H9 (cell line): ENCODE measurements at regions not wholly inside any gene's neighbourhood (a gene's known extent, or its start where the extent isn't known, plus 50 kb on each side); places are given as distances from the start of the nearest gene placed in this dataset.

Experiments used
- DNase-seq: peaks from one replicate; pipeline ENCODE4 v3.0.0-alpha.2; 2017
- H2AFZ ChIP-seq: one replicate; pipeline ENCODE4 v1.6.1; 2013; ENCODE audit warnings: mild to moderate bottlenecking, low read length, control low read depth, moderate library complexity
- H2AK5ac ChIP-seq: 2 replicates; pipeline ENCODE4 v1.6.1; 2013; ENCODE audit warnings: low read length, control low read depth, mixed read lengths; ENCODE audit not compliant: insufficient read length
- H2BK120ac ChIP-seq: one replicate; pipeline ENCODE4 v1.6.1; 2013; ENCODE audit warnings: low read depth, mild to moderate bottlenecking, low read length, control low read depth, inconsistent platforms; ENCODE audit not compliant: poor library complexity, severe bottlenecking
- H2BK12ac ChIP-seq: 2 replicates; pipeline ENCODE4 v1.6.1; 2013; ENCODE audit warnings: low read length, control low read depth, mixed read lengths, low read depth; ENCODE audit not compliant: insufficient read length
- H2BK15ac ChIP-seq: 2 replicates; pipeline ENCODE4 v1.6.1; 2013; ENCODE audit warnings: low read depth, low read length, control low read depth
- H2BK20ac ChIP-seq: one replicate; pipeline ENCODE4 v1.6.1; 2013; ENCODE audit warnings: low read depth, mild to moderate bottlenecking, low read length, control low read depth, inconsistent platforms; ENCODE audit not compliant: poor library complexity, severe bottlenecking
- H2BK5ac ChIP-seq: 2 replicates; pipeline ENCODE4 v1.6.1; 2013; ENCODE audit warnings: low read length, control low read depth, mixed read lengths; ENCODE audit not compliant: insufficient read length
- H3K14ac ChIP-seq: 2 replicates; pipeline ENCODE4 v1.6.1; 2013; ENCODE audit warnings: low read length, control low read depth; ENCODE audit not compliant: insufficient read depth
- H3K18ac ChIP-seq: 2 replicates; pipeline ENCODE4 v1.6.1; 2013; ENCODE audit warnings: low read depth, mild to moderate bottlenecking, mixed read lengths, low read length, control low read depth; ENCODE audit not compliant: insufficient read length
- H3K23ac ChIP-seq: 2 replicates; pipeline ENCODE4 v1.6.1; 2013; ENCODE audit warnings: low read length, control low read depth, mixed read lengths, low read depth; ENCODE audit not compliant: insufficient read length
- H3K23me2 ChIP-seq: 2 replicates; pipeline ENCODE4 v1.6.1; 2013; ENCODE audit warnings: low read depth, mild to moderate bottlenecking, mixed read lengths, low read length, control low read depth; ENCODE audit not compliant: insufficient read length, poor library complexity, severe bottlenecking
- H3K27ac ChIP-seq: 2 replicates; pipeline ENCODE4 v1.5.1; 2013; ENCODE audit warnings: low read length, control low read depth, mixed read lengths, low read depth; ENCODE audit not compliant: insufficient read length
- H3K27me3 ChIP-seq: 2 replicates; pipeline ENCODE4 v1.6.1; 2013; ENCODE audit warnings: low read length, control low read depth, inconsistent platforms; ENCODE audit not compliant: insufficient read depth
- H3K4ac ChIP-seq: 2 replicates; pipeline ENCODE4 v1.6.1; 2013; ENCODE audit warnings: low read depth, mild to moderate bottlenecking, control low read depth, inconsistent platforms, low read length, moderate library complexity
- H3K4me1 ChIP-seq: 2 replicates; pipeline ENCODE4 v1.6.1; 2013; ENCODE audit warnings: low read length, control low read depth, inconsistent platforms; ENCODE audit not compliant: insufficient read depth
- H3K4me2 ChIP-seq: 2 replicates; pipeline ENCODE4 v1.6.1; 2013; ENCODE audit warnings: low read length, control low read depth, mixed read lengths; ENCODE audit not compliant: insufficient read length, insufficient read depth
- H3K56ac ChIP-seq: 2 replicates; pipeline ENCODE4 v1.6.1; 2013; ENCODE audit warnings: low read depth, mild to moderate bottlenecking, mixed read lengths, low read length, control low read depth; ENCODE audit not compliant: insufficient read length
- H3K79me1 ChIP-seq: 2 replicates; pipeline ENCODE4 v1.6.1; 2013; ENCODE audit warnings: low read depth, mild to moderate bottlenecking, moderate library complexity, low read length, control low read depth, inconsistent platforms; ENCODE audit not compliant: insufficient read depth, poor library complexity, severe bottlenecking
- H3K79me2 ChIP-seq: 2 replicates; pipeline ENCODE4 v1.6.1; 2013; ENCODE audit warnings: low read length, control low read depth, inconsistent platforms; ENCODE audit not compliant: insufficient read depth
- H3K9ac ChIP-seq: 2 replicates; pipeline ENCODE4 v1.6.1; 2013; ENCODE audit warnings: low read length, control low read depth, mixed read lengths; ENCODE audit not compliant: insufficient read length; ENCODE audit errors: extremely low read depth
- H3K9me3 ChIP-seq: one replicate; pipeline ENCODE4 v1.6.1; 2013; ENCODE audit warnings: low read depth, low read length, inconsistent platforms; ENCODE audit not compliant: control insufficient read depth
- H3T11ph ChIP-seq: one replicate; pipeline ENCODE4 v1.6.1; 2013; ENCODE audit warnings: mild to moderate bottlenecking, low read length, control low read depth, inconsistent platforms
- H4K20me1 ChIP-seq: one replicate; pipeline ENCODE4 v1.6.1; 2013; ENCODE audit not compliant: control insufficient read depth, insufficient read length, insufficient read depth
- H4K5ac ChIP-seq: 2 replicates; pipeline ENCODE4 v1.6.1; 2013; ENCODE audit warnings: low read depth, mild to moderate bottlenecking, mixed read lengths, low read length, control low read depth; ENCODE audit not compliant: insufficient read length
- H4K8ac ChIP-seq: replicated peaks from 2 replicates; pipeline ENCODE4 v1.6.1; 2013; ENCODE audit warnings: low read length, control low read depth, mixed read lengths, low read depth; ENCODE audit not compliant: insufficient read length
- H4K91ac ChIP-seq: 2 replicates; pipeline ENCODE4 v1.6.1; 2013; ENCODE audit warnings: low read depth, mild to moderate bottlenecking, moderate library complexity, mixed read lengths, low read length, control low read depth; ENCODE audit not compliant: insufficient read length
- H3K27ac Mint-ChIP-seq, 3 experiments: 2 replicates in 2 of 3; 3 replicates in 1 of 3; pipeline ENCODE4 v1.8.0; 2020 to 2021; ENCODE audit warnings: mixed read lengths in 3 of 3, mild to moderate bottlenecking in 1 of 3, moderate library complexity in 1 of 3
- H3K27me3 Mint-ChIP-seq: 2 replicates; pipeline ENCODE4 v1.8.0; 2021; ENCODE audit warnings: low read depth, mild to moderate bottlenecking, moderate library complexity, mixed read lengths
- H3K36me3 Mint-ChIP-seq, 3 experiments: 2 replicates in 2 of 3; 3 replicates in 1 of 3; pipeline ENCODE4 v1.8.0; 2020 to 2021; ENCODE audit warnings: low read depth in 3 of 3, mixed read lengths in 3 of 3; ENCODE audit not compliant: insufficient read depth in 1 of 3
- H3K4me1 Mint-ChIP-seq, 2 experiments: 2 replicates each; pipeline ENCODE4 v1.8.0; 2020; ENCODE audit warnings: mixed read lengths in 2 of 2
- H3K4me3 Mint-ChIP-seq, 2 experiments: 2 replicates in 1 of 2; 3 replicates in 1 of 2; pipeline ENCODE4 v1.8.0; 2020 to 2021; ENCODE audit warnings: mild to moderate bottlenecking in 2 of 2, mixed read lengths in 2 of 2, moderate library complexity in 1 of 2
- H3K9me3 Mint-ChIP-seq, 2 experiments: 2 replicates in 1 of 2; 3 replicates in 1 of 2; pipeline ENCODE4 v1.8.0; 2020; ENCODE audit warnings: mild to moderate bottlenecking in 2 of 2, mixed read lengths in 2 of 2, moderate library complexity in 1 of 2
- WGBS: extraction: QIAGEN DNeasy Blood & Tissue Kit; methylation state at CpG from one replicate; pipeline ENCODE4 v1.1.7; 2013; ENCODE audit warnings: missing lambda C conversion rate, low lambda C conversion rate, mixed read lengths; ENCODE audit not compliant: insufficient read length; ENCODE audit errors: extremely low coverage; 5-methylcytosine and 5-hydroxymethylcytosine counted together
- TF ChIP-seq, protein P1 (sequence below): fragments of 200-600 bp; sonication (generic); conservative IDR thresholded peaks from 3 replicates; pipeline ENCODE4 v1.8.0; 2021; ENCODE audit warnings: antibody characterized with exemption, mild to moderate bottlenecking

DNA sequence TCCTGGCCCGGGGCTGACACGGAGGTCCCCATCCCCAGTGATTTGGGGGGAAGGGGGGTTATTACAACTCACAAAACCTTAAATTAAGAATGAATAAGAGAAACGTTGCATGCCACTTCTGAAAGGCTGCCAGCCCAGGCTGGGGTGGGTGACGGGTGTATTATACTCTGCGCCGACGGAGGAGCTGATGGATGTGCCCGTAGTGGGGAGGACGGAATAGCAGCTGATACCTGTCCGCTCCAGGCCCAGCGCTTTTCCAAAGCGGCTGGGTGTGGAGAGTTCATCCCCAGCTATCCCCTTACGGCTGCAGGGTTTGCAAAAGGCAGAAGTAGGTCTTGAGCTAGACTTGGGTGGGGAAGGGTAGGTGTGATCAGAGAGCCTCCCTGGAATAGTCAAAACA lies 63.8 kb upstream of the CASZ1 start:
- no peak overlapping the region for H3K4me3 Mint-ChIP-seq
- no peak overlapping the region for H4K8ac ChIP-seq

More for the DNA sequence above, 63.8 kb upstream of the CASZ1 start:
- H3K9me3 ChIP-seq: no peaks in the 10 kb centered on the region
- H3K79me1 ChIP-seq: no peaks in the 10 kb centered on the region
- WGBS: no CpG with 5 or more reads among the region's 13 CpGs
- H3K27ac ChIP-seq: no peak overlapping the region
- no peaks in the 10 kb centered on the region for H3K4me1 ChIP-seq
- no peak overlapping the region for H3K23ac ChIP-seq
- no peak overlapping the region for H2BK12ac ChIP-seq
- no peaks in the 10 kb centered on the region for H3K27me3 ChIP-seq
- H3K79me2 ChIP-seq: no peaks in the 10 kb centered on the region
- H3K4me1 Mint-ChIP-seq: peaks cover 27 to 52% of the 10 kb centered on the region in 2 experiments
- H3K27ac Mint-ChIP-seq: no peak overlapping the region
- DNase-seq: no peak
- H4K91ac ChIP-seq: no peak overlapping the region
- H3T11ph ChIP-seq: no peak overlapping the region
- H3K4ac ChIP-seq: no peak overlapping the region
- H2BK20ac ChIP-seq: no peak overlapping the region
- H3K9ac ChIP-seq: no peak overlapping the region
- H2BK15ac ChIP-seq: no peak overlapping the region
- H3K23me2 ChIP-seq: no peaks in the 10 kb centered on the region
- H3K27me3 Mint-ChIP-seq: peaks cover 38% of the 10 kb centered on the region
- H4K20me1 ChIP-seq: no peaks in the 10 kb centered on the region
- H3K14ac ChIP-seq: no peak overlapping the region; the same call in 1 of the 2 replicates
- no peak overlapping the region for H2BK5ac ChIP-seq
- H4K5ac ChIP-seq: no peak overlapping the region
- H3K18ac ChIP-seq: no peak overlapping the region
- H2BK120ac ChIP-seq: no peak overlapping the region
- no peak overlapping the region for H2AFZ ChIP-seq
- peaks cover 0 to under 1% (median 0%) of the 10 kb centered on the region in 3 experiments; a peak in 2 of 7 replicates for H3K36me3 Mint-ChIP-seq
- TF ChIP-seq, protein P1, sequence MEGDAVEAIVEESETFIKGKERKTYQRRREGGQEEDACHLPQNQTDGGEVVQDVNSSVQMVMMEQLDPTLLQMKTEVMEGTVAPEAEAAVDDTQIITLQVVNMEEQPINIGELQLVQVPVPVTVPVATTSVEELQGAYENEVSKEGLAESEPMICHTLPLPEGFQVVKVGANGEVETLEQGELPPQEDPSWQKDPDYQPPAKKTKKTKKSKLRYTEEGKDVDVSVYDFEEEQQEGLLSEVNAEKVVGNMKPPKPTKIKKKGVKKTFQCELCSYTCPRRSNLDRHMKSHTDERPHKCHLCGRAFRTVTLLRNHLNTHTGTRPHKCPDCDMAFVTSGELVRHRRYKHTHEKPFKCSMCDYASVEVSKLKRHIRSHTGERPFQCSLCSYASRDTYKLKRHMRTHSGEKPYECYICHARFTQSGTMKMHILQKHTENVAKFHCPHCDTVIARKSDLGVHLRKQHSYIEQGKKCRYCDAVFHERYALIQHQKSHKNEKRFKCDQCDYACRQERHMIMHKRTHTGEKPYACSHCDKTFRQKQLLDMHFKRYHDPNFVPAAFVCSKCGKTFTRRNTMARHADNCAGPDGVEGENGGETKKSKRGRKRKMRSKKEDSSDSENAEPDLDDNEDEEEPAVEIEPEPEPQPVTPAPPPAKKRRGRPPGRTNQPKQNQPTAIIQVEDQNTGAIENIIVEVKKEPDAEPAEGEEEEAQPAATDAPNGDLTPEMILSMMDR: no peak
- H3K4me2 ChIP-seq: no peak overlapping the region
- H3K9me3 Mint-ChIP-seq: peaks cover 0 to under 1% of the 10 kb centered on the region in 2 experiments; a peak in 1 of 5 replicates
- no peak overlapping the region for H2AK5ac ChIP-seq
- no peak overlapping the region for H3K56ac ChIP-seq
